HUES48 (cell line): ENCODE measurements at regions not wholly inside any gene's neighbourhood (a gene's known extent, or its start where the extent isn't known, plus 50 kb on each side); places are given as distances from the start of the nearest gene placed in this dataset.

Experiments used
- H3K27ac ChIP-seq: one replicate; pipeline ENCODE4 v1.7.0; 2013; ENCODE audit warnings: low read depth, low read length, inconsistent platforms
- H3K27me3 ChIP-seq: 2 replicates; pipeline ENCODE4 v1.6.1; 2013; ENCODE audit warnings: mild to moderate bottlenecking, low read length; ENCODE audit not compliant: control insufficient read depth, insufficient read depth
- H3K36me3 ChIP-seq: 2 replicates; pipeline ENCODE4 v1.6.1; 2013; ENCODE audit warnings: low read length; ENCODE audit not compliant: control insufficient read depth, insufficient read depth
- H3K4me1 ChIP-seq: 2 replicates; pipeline ENCODE4 v1.6.1; 2013; ENCODE audit warnings: mild to moderate bottlenecking, low read length; ENCODE audit not compliant: control insufficient read depth, insufficient read depth
- H3K4me3 ChIP-seq: 2 replicates; pipeline ENCODE4 v1.5.1; 2013; ENCODE audit warnings: mild to moderate bottlenecking, low read depth, low read length
- H3K9ac ChIP-seq: 2 replicates; pipeline ENCODE4 v1.6.1; 2013; ENCODE audit warnings: mild to moderate bottlenecking, low read depth, low read length, moderate library complexity
- H3K9me3 ChIP-seq: 2 replicates; pipeline ENCODE4 v1.6.1; 2013; ENCODE audit warnings: low read length; ENCODE audit not compliant: control insufficient read depth, insufficient read depth

- no peaks in the 10 kb centered on the region for H3K4me1 ChIP-seq
- H3K27me3 ChIP-seq = no peaks in the 10 kb centered on the region
- no peaks in the 10 kb centered on the region for H3K36me3 ChIP-seq
- H3K27ac ChIP-seq = no peak overlapping the region
- H3K9ac ChIP-seq = no peak overlapping the region
- no peaks in the 10 kb centered on the region for H3K9me3 ChIP-seq
- no peak overlapping the region for H3K4me3 ChIP-seq
These were observed 93.5 kb downstream of the RPS12 start for GRCh38 chr6:132907914-132908313.

GRCh38 chr6:132909742-132910141, 95.4 kb downstream of the RPS12 start:
- Histone ChIP-seq H3K4me1 (no peaks in the 10 kb centered on the region), H3K27ac (no peak overlapping the region), H3K9me3 (no peaks in the 10 kb centered on the region), H3K9ac (no peak overlapping the region), H3K4me3 (no peak overlapping the region), H3K27me3 (no peaks in the 10 kb centered on the region), H3K36me3 (no peaks in the 10 kb centered on the region)

GRCh38 chr6:132910759-132911158, 96.4 kb downstream of the RPS12 start:
- H3K27me3 ChIP-seq = no peaks in the 10 kb centered on the region
- no peak overlapping the region for H3K27ac ChIP-seq
- H3K36me3 ChIP-seq = no peaks in the 10 kb centered on the region
- H3K4me1 ChIP-seq = no peaks in the 10 kb centered on the region
- no peak overlapping the region for H3K9ac ChIP-seq
- H3K9me3 ChIP-seq = no peaks in the 10 kb centered on the region
- no peak overlapping the region for H3K4me3 ChIP-seq

- no peak overlapping the region for H3K27ac ChIP-seq
- no peaks in the 10 kb centered on the region for H3K9me3 ChIP-seq
- no peak overlapping the region for H3K4me3 ChIP-seq
- peaks cover 8% of the 10 kb centered on the region for H3K4me1 ChIP-seq
- no peak overlapping the region for H3K9ac ChIP-seq
- H3K36me3 ChIP-seq = no peaks in the 10 kb centered on the region
- no peaks in the 10 kb centered on the region for H3K27me3 ChIP-seq
These were observed 104.9 kb downstream of the RPS12 start for GRCh38 chr6:132919045-132919860.

GRCh38 chr6:132927713-132928112, 113.3 kb downstream of the RPS12 start:
- H3K27ac ChIP-seq = no peak overlapping the region
- H3K36me3 ChIP-seq = no peaks in the 10 kb centered on the region
- no peak overlapping the region for H3K4me3 ChIP-seq
- H3K9ac ChIP-seq = no peak overlapping the region
- H3K4me1 ChIP-seq = no peaks in the 10 kb centered on the region
- no peaks in the 10 kb centered on the region for H3K27me3 ChIP-seq
- no peaks in the 10 kb centered on the region for H3K9me3 ChIP-seq

GRCh38 chr6:132929141-132929540, 114.8 kb downstream of the RPS12 start:
- Histone ChIP-seq H3K4me3 (no peak overlapping the region), H3K27ac (no peak overlapping the region), H3K27me3 (no peaks in the 10 kb centered on the region), H3K4me1 (no peaks in the 10 kb centered on the region; the same call in 1 of the 2 replicates), H3K36me3 (no peaks in the 10 kb centered on the region), H3K9ac (no peak overlapping the region), H3K9me3 (no peaks in the 10 kb centered on the region)

GRCh38 chr6:132931313-132931712, 116.9 kb downstream of the RPS12 start:
- Histone ChIP-seq H3K36me3 (no peaks in the 10 kb centered on the region), H3K4me3 (no peak overlapping the region), H3K27ac (no peak overlapping the region), H3K9me3 (no peaks in the 10 kb centered on the region), H3K4me1 (no peaks in the 10 kb centered on the region; the same call in 1 of the 2 replicates), H3K9ac (no peak overlapping the region), H3K27me3 (no peaks in the 10 kb centered on the region)

GRCh38 chr6:132931936-132932514, 117.7 kb downstream of the RPS12 start:
- no peak overlapping the region for H3K27ac ChIP-seq
- no peaks in the 10 kb centered on the region; the same call in 1 of the 2 replicates for H3K4me1 ChIP-seq
- no peak overlapping the region for H3K4me3 ChIP-seq
- no peak overlapping the region for H3K9ac ChIP-seq
- H3K27me3 ChIP-seq = no peaks in the 10 kb centered on the region
- no peaks in the 10 kb centered on the region for H3K9me3 ChIP-seq
- H3K36me3 ChIP-seq = no peaks in the 10 kb centered on the region

- Histone ChIP-seq H3K9ac (no peak overlapping the region), H3K27ac (no peak overlapping the region), H3K36me3 (no peaks in the 10 kb centered on the region), H3K4me1 (no peaks in the 10 kb centered on the region; the same call in 1 of the 2 replicates), H3K4me3 (no peak overlapping the region), H3K9me3 (no peaks in the 10 kb centered on the region), H3K27me3 (no peaks in the 10 kb centered on the region)
These were observed 118.2 kb downstream of the RPS12 start for GRCh38 chr6:132932588-132932987.

GRCh38 chr6:132933090-132933489, 118.7 kb downstream of the RPS12 start:
- Histone ChIP-seq H3K27me3 (no peaks in the 10 kb centered on the region), H3K9me3 (no peaks in the 10 kb centered on the region), H3K27ac (no peak overlapping the region), H3K4me3 (no peak overlapping the region), H3K36me3 (no peaks in the 10 kb centered on the region), H3K9ac (no peak overlapping the region), H3K4me1 (no peaks in the 10 kb centered on the region; the same call in 1 of the 2 replicates)

- H3K9me3 ChIP-seq = no peaks in the 10 kb centered on the region
- H3K9ac ChIP-seq = no peak overlapping the region
- H3K4me3 ChIP-seq = no peak overlapping the region
- no peak overlapping the region for H3K27ac ChIP-seq
- no peaks in the 10 kb centered on the region for H3K36me3 ChIP-seq
- H3K27me3 ChIP-seq = no peaks in the 10 kb centered on the region
- no peaks in the 10 kb centered on the region; the same call in 1 of the 2 replicates for H3K4me1 ChIP-seq
These were observed 120.1 kb downstream of the RPS12 start for GRCh38 chr6:132934496-132934895.
